Prostate gland (tissue), 2 donors: ENCODE measurements at regions not wholly inside any gene's neighbourhood (a gene's known extent, or its start where the extent isn't known, plus 50 kb on each side); places are given as distances from the start of the nearest gene placed in this dataset.

Experiments
- CTCF ChIP-seq, 4 experiments: fragments of 200-600 bp in 2 of 4; fragments of 450-650 bp in 2 of 4; sonication (generic) in 2 of 4; IDR thresholded peaks; 1 replicate in 3 of 4; 2 replicates in 1 of 4; pipeline ENCODE4 v1.5.1; 2016 to 2019; ENCODE audit warnings: antibody characterized with exemption in 4 of 4, mild to moderate bottlenecking in 2 of 4, moderate library complexity in 2 of 4
- POLR2A ChIP-seq: fragments of 450-650 bp; IDR thresholded peaks from one replicate; pipeline ENCODE4 v1.6.1; 2016; ENCODE audit warnings: antibody characterized with exemption, mild to moderate bottlenecking

- no peak for TF ChIP-seq CTCF (IDR thresholded peaks at IDR 0.05)
- TF ChIP-seq POLR2A, result no peak
These were observed 182.2 kb downstream of the SH2D4B start for GRCh38 chr10:80719935-80720334.
